PC-9 (cell line): ENCODE measurements at regions not wholly inside any gene's neighbourhood (a gene's known extent, or its start where the extent isn't known, plus 50 kb on each side); places are given as distances from the start of the nearest gene placed in this dataset.
"Not testable (repeated sequence)": the region's sequence is repeated elsewhere in the genome, so short reads cannot be mapped to it uniquely, and the experiment has no call there.

Source experiments
- BruUV-seq: library from RNA; stranded (reverse); fragments of 400-500 nt; replicated peaks from 2 replicates; lab custom pipeline; 2021; lab: Mats Ljungman, UMichigan
- CTCF ChIA-PET: fragments of 300-600 bp; sonication (Branson Sonifier 250); formaldehyde crosslinking; loops from one replicate; lab custom pipeline; 2022; ENCODE audit warnings: antibody characterized with exemption; lab: Charles Lee
- POLR2A ChIA-PET: fragments of 300-600 bp; sonication (Branson Sonifier 250); formaldehyde crosslinking; loops from one replicate; lab custom pipeline; 2022; ENCODE audit warnings: antibody characterized with exemption; ENCODE audit not compliant: unreplicated experiment; lab: Charles Lee
- DNase-seq, 2 experiments: peaks; one replicate each; pipeline versions ENCODE4 v3.0.0 to v3.0.0-alpha.2; 2015 to 2022; ENCODE audit warnings: mixed read lengths in 1 of 2
- H2AFZ ChIP-seq: fragments of 200-600 bp; sonication (generic); 2 replicates; pipeline ENCODE4 v1.8.1; 2017; ENCODE audit warnings: antibody characterized with exemption
- H3F3A ChIP-seq: fragments of 200-600 bp; sonication (generic); 2 replicates; pipeline ENCODE4 v1.8.1; 2017; ENCODE audit warnings: antibody characterized with exemption, mild to moderate bottlenecking, low read depth; ENCODE audit not compliant: insufficient read depth
- H3K27ac ChIP-seq: fragments of 200-600 bp; sonication (generic); 2 replicates; pipeline ENCODE4 v1.6.1; 2016; ENCODE audit warnings: mixed run types
- H3K27me3 ChIP-seq: fragments of 200-600 bp; sonication (generic); 2 replicates; pipeline ENCODE4 v1.6.1; 2016; ENCODE audit warnings: low read depth, mixed run types; ENCODE audit not compliant: insufficient read depth
- H3K36me3 ChIP-seq: fragments of 200-600 bp; sonication (generic); 2 replicates; pipeline ENCODE4 v1.6.1; 2016; ENCODE audit warnings: low read depth, mixed run types
- H3K4me1 ChIP-seq: fragments of 200-600 bp; sonication (generic); replicated peaks from 2 replicates; pipeline ENCODE4 v1.6.1; 2016; ENCODE audit warnings: mixed run types; ENCODE audit not compliant: insufficient read depth
- H3K4me2 ChIP-seq: fragments of 200-600 bp; sonication (generic); 2 replicates; pipeline ENCODE4 v1.6.1; 2017; ENCODE audit warnings: mixed run types
- H3K4me3 ChIP-seq: fragments of 200-600 bp; sonication (generic); 2 replicates; pipeline ENCODE4 v1.6.1; 2016; ENCODE audit warnings: mixed run types
- H3K79me2 ChIP-seq: fragments of 200-600 bp; sonication (generic); 2 replicates; pipeline ENCODE4 v1.6.1; 2017; ENCODE audit warnings: low read depth, mixed run types
- H3K9me2 ChIP-seq: fragments of 200-600 bp; sonication (generic); 2 replicates; pipeline ENCODE4 v1.8.1; 2017; ENCODE audit warnings: mild to moderate bottlenecking; ENCODE audit not compliant: insufficient read depth
- H3K9me3 ChIP-seq: fragments of 200-600 bp; sonication (generic); 2 replicates; pipeline ENCODE4 v1.8.1; 2016; ENCODE audit warnings: low read depth; ENCODE audit not compliant: insufficient read depth
- H4K20me1 ChIP-seq: fragments of 200-600 bp; sonication (generic); 2 replicates; pipeline ENCODE4 v1.8.1; 2017; ENCODE audit not compliant: insufficient read depth
- EZH2 ChIP-seq: fragments of 200-600 bp; sonication (generic); IDR thresholded peaks from 2 replicates; pipeline ENCODE4 v1.8.0; 2017; ENCODE audit warnings: antibody characterized with exemption, low read depth
- intact Hi-C: fragments of 100-400 bp; cut with micrococcal nuclease; formaldehyde crosslinking; loops from one replicate; pipeline ENCODE4 v1.10.0; 2022; ENCODE audit not compliant: unreplicated experiment
- TF ChIP-seq, protein P1 (sequence below): fragments of 200-600 bp; sonication (generic); conservative IDR thresholded peaks from 2 replicates; pipeline ENCODE4 v1.6.1; 2017; ENCODE audit warnings: mixed run types, antibody characterized with exemption, mild to moderate bottlenecking, moderate library complexity

DNA sequence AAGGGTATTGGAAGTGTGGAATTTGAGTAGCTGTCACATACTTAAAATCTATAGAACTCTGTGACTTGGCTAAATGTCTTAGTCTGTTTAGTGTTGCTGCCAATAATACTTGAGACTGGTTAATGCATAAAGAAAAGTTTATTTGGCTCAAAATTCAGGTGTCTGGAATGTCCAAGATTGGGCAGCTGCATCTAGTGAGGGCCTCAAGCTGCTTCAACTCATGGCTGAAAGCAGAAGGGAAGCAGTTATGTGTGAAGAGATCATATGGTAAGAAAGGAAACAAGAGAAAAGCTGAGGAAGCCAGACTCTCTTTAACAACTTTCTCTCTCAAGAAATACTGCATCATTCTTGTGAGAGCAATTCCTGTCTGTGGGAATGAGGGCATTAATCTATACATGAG, 1043.3 kb upstream of the CDH6 start:
- H3K4me3 ChIP-seq = no peak overlapping the region
- H3K4me1 ChIP-seq = no peaks in the 10 kb centered on the region
- H3K79me2 ChIP-seq = no peaks in the 10 kb centered on the region
- no peak overlapping the region for H3K4me2 ChIP-seq
- H3F3A ChIP-seq = no peaks in the 10 kb centered on the region
- H3K9me3 ChIP-seq = no peaks in the 10 kb centered on the region
- ChIA-PET POLR2A (no interaction called here), CTCF (no interaction called here)
- H3K9me2 ChIP-seq = no peaks in the 10 kb centered on the region
- BruUV-seq = no TSS peak
- no peak overlapping the region for H3K27ac ChIP-seq
- no peaks in the 10 kb centered on the region for H3K36me3 ChIP-seq
- H3K27me3 ChIP-seq = no peaks in the 10 kb centered on the region
- H4K20me1 ChIP-seq = no peaks in the 10 kb centered on the region
- no peak overlapping the region for H2AFZ ChIP-seq
- TF ChIP-seq EZH2 = no peak
- TF ChIP-seq, protein P1, sequence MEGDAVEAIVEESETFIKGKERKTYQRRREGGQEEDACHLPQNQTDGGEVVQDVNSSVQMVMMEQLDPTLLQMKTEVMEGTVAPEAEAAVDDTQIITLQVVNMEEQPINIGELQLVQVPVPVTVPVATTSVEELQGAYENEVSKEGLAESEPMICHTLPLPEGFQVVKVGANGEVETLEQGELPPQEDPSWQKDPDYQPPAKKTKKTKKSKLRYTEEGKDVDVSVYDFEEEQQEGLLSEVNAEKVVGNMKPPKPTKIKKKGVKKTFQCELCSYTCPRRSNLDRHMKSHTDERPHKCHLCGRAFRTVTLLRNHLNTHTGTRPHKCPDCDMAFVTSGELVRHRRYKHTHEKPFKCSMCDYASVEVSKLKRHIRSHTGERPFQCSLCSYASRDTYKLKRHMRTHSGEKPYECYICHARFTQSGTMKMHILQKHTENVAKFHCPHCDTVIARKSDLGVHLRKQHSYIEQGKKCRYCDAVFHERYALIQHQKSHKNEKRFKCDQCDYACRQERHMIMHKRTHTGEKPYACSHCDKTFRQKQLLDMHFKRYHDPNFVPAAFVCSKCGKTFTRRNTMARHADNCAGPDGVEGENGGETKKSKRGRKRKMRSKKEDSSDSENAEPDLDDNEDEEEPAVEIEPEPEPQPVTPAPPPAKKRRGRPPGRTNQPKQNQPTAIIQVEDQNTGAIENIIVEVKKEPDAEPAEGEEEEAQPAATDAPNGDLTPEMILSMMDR = no peak
- intact Hi-C loops = no loop called here
- DNase-seq = no peak

DNA sequence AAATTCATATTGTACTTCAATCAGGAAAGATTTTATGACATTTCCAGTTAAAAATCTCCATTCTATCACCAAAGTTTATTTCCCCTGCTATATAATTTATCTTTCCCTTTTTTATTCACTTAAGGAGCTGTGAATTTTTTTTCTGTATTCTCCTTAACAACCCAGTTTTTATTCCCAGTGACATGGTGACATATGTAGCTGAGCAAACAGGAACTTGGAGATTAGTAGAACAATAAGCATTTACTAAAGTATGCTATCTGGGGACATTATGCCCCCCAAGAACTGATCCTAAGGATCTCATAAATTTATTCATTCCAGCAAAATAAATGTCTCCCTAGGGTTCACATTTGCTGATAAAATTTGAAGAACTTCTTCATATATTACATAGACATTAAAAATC, 1044.0 kb upstream of the CDH6 start:
- ChIA-PET POLR2A (no interaction called here), CTCF (no interaction called here)
- Histone ChIP-seq H3K79me2 (no peaks in the 10 kb centered on the region), H3K9me2 (no peaks in the 10 kb centered on the region), H3K36me3 (no peaks in the 10 kb centered on the region), H3K4me2 (no peak overlapping the region), H3K4me3 (no peak overlapping the region), H3K27ac (no peak overlapping the region), H3K27me3 (no peaks in the 10 kb centered on the region), H3K4me1 (no peaks in the 10 kb centered on the region), H3F3A (no peaks in the 10 kb centered on the region), H2AFZ (no peak overlapping the region), H3K9me3 (no peaks in the 10 kb centered on the region), H4K20me1 (no peaks in the 10 kb centered on the region)
- TF ChIP-seq, protein P1 = no peak
- no peak for TF ChIP-seq EZH2
- intact Hi-C loops = loop anchor here (10.0 kb wide), 1 partner anchor 75 kb away; no protein-coding TSS in a partner anchor
- no peak for DNase-seq
- BruUV-seq = no TSS peak

DNA sequence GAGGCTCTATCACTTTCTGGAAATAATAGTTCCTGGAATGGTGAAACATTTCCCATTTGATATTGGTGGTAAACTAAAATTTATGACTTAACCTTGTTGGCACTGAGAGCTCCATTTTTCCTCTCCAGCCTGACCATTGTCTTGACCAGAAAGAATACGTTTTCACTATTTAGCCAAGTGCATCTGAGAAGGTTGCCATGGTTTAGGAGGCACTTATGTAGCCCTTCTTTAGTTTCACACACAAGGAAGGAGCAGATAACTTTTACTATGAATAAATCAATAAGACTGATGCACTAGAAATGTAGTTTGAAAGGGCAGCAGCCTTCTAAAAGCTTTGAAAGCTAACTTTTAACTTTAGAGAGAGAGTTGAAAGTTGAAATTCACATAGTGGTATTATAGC, 1045.5 kb upstream of the CDH6 start:
- no peaks in the 10 kb centered on the region for H3F3A ChIP-seq
- no peaks in the 10 kb centered on the region for H3K9me2 ChIP-seq
- no peak overlapping the region for H2AFZ ChIP-seq
- ChIA-PET POLR2A (no interaction called here), CTCF (no interaction called here)
- H3K27ac ChIP-seq = no peak overlapping the region
- no peaks in the 10 kb centered on the region for H3K36me3 ChIP-seq
- H3K4me3 ChIP-seq = no peak overlapping the region
- no TSS peak for BruUV-seq
- no peak overlapping the region for H3K4me2 ChIP-seq
- no peak for DNase-seq
- H3K79me2 ChIP-seq = no peaks in the 10 kb centered on the region
- no peaks in the 10 kb centered on the region for H4K20me1 ChIP-seq
- no peaks in the 10 kb centered on the region for H3K4me1 ChIP-seq
- no peaks in the 10 kb centered on the region for H3K9me3 ChIP-seq
- intact Hi-C loops = loop anchor here (10.0 kb wide), 1 partner anchor 77 kb away; no protein-coding TSS in a partner anchor
- TF ChIP-seq, protein P1 = no peak
- no peak for TF ChIP-seq EZH2
- no peaks in the 10 kb centered on the region for H3K27me3 ChIP-seq

DNA sequence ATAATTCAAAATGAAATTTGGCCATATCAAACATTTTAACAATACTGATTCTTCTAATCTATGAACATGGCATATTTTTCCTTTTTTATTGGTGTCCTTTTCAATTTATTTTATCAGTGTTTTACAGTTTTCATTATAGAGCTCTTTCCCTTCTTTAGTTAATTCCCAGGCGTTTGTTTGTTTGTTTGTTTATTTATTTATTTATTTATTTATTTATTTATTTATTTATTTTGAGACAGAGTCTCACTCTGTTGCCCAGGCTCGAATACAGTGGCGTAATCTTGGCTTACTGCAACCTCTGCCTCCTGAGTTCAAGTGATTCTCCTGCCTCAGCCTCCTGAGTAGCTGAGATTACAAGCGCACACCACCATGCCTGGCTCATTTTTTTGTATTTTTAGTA, 1049.4 kb upstream of the CDH6 start:
- H3K4me1 ChIP-seq, BruUV-seq, H3K36me3 ChIP-seq, CTCF ChIA-PET, H3K27me3 ChIP-seq, H3K9me2 ChIP-seq, POLR2A ChIA-PET, H4K20me1 ChIP-seq, DNase-seq, H2AFZ ChIP-seq, H3K9me3 ChIP-seq, H3K27ac ChIP-seq, H3F3A ChIP-seq, H3K79me2 ChIP-seq, H3K4me3 ChIP-seq, H3K4me2 ChIP-seq: not testable (repeated sequence)
- intact Hi-C loops = loop anchor here (10.0 kb wide), 1 partner anchor 81 kb away; no protein-coding TSS in a partner anchor
